ENCODE measurements at regions not wholly inside any gene's neighbourhood (a gene's known extent, or its start where the extent isn't known, plus 50 kb on each side); places are given as distances from the start of the nearest gene placed in this dataset.
"Not testable (repeated sequence)": the region's sequence is repeated elsewhere in the genome, so short reads cannot be mapped to it uniquely, and the experiment has no call there.

GRCh38 chr7:109647263-109647662, 1077.6 kb downstream of the DNAJB9 start:
- DNase-seq: not testable (repeated sequence)

- DNase-seq: no peak
Observed at GRCh38 chr7:109659261-109659660, 1089.6 kb downstream of the DNAJB9 start.

GRCh38 chr7:109660401-109660800, 1090.7 kb downstream of the DNAJB9 start:
- no peak for DNase-seq

- no peak for DNase-seq
Observed at GRCh38 chr7:109663806-109664205, 1094.1 kb downstream of the DNAJB9 start.

GRCh38 chr7:109687269-109687668, 1117.6 kb downstream of the DNAJB9 start:
- not testable (repeated sequence) for DNase-seq

DNA sequence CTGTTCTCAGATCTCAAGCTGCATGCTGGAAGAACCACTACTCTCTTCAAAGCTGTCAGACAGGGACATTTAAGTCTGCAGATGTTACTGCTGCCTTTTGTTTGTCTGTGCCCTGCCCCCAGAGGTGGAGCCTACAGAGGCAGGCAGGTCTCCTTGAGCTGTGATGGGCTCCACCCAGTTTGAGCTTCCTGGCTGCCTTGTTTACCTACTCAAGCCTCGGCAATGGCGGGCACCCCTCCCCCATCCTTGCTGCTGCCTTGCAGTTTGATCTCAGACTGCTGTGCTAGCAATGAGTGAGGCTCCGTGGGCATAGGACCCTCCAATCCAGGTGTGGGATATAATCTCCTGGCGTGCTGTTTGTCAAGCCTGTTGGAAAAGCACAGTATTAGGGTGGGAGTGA, 1122.9 kb downstream of the DNAJB9 start:
- DNase-seq: not testable (repeated sequence)

GRCh38 chr7:109694149-109695071, 1124.7 kb downstream of the DNAJB9 start:
- DNase-seq: no peak

DNA sequence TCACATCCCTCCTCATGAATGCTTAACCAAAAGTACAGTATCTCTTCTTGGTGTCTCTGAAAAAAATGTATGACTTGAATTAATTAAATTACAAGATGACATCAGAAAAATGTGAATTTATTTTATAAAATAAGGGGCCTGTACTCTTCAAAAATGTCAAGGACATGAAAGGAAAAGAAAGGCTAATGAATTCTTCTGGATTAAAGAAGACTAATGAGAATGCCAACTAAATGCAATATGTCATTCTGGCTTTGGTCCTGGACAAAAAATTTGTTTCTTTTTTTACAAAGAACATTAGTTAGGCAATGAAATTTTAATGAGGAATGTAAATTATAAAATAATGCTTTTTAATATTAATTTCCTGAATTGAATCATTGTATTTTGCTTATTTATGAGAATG, 1125.7 kb downstream of the DNAJB9 start:
- no peak for DNase-seq

- DNase-seq: no peak
Observed at GRCh38 chr7:109696723-109697122, 1127.0 kb downstream of the DNAJB9 start.

- DNase-seq: no peak
Observed at GRCh38 chr7:109699661-109700060, 1130.0 kb downstream of the DNAJB9 start.

DNA sequence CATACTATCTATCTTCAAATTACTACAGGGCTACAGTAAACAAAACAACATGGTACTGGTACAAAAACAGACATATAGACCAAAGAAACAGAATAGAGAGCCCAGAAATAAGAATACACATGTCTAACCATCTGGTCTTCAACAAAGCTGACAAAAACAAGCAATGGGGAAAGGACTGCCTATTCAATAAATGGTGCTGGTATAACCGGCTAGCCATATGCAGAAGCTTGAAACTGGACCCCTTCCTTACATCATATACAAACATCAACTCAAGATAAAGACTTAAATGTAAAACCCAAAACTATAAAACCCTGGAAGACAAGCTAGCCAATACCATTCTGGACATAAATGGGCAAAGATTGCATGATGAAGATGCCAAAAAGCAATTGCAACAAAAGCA, 1143.7 kb downstream of the DNAJB9 start:
- no peak for DNase-seq

DNA sequence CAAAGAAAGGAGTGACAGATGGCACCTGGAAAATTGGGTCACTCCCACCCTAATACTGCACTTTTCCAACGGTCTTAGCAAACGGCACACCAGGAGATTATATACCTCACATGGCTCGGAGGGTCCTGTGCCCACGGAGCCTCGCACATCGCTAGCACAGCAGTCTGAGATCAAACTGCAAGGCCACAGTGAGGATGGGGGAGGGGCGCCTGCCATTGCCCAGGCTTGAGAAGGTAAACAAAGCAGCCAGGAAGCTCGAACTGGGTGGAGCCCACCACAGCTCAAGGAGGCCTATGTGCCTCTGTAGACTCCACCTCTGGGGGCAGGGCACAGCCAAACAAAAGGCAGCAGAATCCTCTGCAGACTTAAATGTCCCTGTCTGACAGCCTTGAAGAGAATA, 1149.7 kb downstream of the DNAJB9 start:
- not testable (repeated sequence) for DNase-seq

- DNase-seq: no peak
Observed at GRCh38 chr7:109734601-109735000, 1164.9 kb downstream of the DNAJB9 start.

- no peak for DNase-seq
Observed at GRCh38 chr7:109735881-109736280, 1166.2 kb downstream of the DNAJB9 start.

DNA sequence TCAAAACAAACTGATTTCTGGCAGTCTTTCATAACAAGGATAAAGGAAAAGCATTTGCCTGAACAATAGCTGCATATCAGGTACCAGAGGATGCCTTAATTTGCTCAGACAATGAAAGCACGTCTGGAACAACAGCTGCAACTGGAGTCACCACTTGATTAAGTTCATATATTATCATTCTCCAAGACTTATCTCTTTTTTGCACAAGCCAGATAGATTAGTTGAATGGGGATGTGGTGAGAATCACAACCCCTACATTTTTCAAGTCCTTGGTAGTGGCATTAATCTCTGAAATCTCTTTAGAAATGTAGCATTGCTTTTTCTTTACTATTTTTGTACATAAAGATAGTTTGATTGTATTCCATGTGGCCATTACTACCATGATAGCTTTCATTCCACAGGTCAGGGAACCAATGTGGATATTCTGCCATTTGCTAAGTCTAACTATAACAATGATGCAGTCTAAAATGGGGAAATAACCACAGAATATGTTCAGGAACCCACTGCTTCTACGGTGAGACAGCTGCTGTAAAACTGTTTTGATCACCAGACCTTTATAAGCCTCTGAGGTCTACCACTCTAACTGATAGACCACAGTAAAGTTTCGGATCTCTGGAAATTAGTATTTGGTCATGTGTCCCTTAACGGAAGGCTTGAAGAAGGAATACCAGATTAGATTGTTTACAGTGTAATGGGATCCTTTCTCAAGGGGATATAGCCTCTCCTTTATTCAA, 1176.2 kb downstream of the DNAJB9 start:
- DNase-seq: no peak

DNA sequence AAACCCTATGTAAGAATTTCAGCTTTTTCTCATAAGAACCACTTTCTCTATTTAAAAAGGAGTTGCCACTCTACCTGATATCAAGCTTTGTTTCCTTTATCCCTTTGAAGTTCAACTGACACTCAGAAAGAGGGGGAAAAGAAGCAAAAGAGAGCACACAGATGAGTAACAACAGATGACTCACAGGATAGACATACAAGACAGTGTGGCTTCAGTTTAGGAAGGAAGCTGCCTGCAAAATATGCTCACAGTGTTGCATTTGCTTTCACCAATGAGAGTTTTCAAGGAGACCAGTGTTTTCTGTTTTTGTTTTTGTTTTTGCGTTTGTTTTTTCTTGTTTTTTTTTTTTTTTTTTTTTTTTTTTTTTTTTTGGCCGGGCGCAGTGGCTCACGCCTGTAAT, 1181.6 kb downstream of the DNAJB9 start:
- DNase-seq: no peak

- DNase-seq: no peak
Observed at GRCh38 chr7:109752068-109752467, 1182.4 kb downstream of the DNAJB9 start.

DNA sequence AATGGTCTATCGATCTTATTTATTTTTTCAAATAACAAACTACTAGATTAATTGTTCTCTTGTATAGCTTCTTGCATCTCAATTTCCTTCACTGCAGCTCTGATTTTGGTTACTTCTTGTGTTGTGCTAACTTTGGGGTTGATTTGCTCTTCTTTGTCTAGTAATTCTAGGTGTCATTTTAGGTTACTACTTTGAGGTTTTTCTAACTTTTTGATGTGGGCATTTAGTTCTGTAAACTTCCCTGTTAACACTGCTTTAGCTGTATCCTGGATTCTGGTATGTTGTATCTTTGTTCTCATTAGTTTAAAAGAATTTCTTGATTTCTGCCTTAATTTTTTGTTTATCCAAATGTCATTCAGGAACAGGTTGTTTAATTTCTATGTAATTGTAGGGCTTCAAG, 1188.0 kb downstream of the DNAJB9 start:
- DNase-seq: no peak

GRCh38 chr7:109763611-109764010, 1193.9 kb downstream of the DNAJB9 start:
- no peak for DNase-seq

- no peak for DNase-seq
Observed at GRCh38 chr7:109772161-109772560, 1202.5 kb downstream of the DNAJB9 start.

GRCh38 chr7:109782806-109783205, 1213.1 kb downstream of the DNAJB9 start:
- DNase-seq: no peak

GRCh38 chr7:109806548-109806947, 1236.9 kb downstream of the DNAJB9 start:
- no peak for DNase-seq

GRCh38 chr7:109821156-109821555, 1251.5 kb downstream of the DNAJB9 start:
- DNase-seq: no peak

DNA sequence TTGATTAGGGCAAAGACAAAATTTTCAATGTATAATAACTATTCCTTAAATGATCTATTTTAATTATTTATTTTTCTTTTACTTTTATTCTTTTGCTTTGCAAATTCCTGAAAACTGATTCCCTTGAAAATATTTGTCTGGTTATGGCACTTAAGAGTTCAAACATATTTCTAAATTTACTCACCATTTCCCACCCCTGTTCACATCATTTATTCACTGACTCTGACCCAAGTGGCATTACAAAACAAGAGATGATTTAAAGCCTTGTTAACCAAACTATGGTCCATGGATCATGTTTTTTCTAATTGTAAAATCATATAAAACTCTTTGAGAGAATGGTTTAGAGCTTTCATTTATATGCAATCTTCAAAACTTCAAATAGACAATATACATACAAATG, 1256.1 kb upstream of the LRRN3 start:
- DNase-seq: no peak

Measured in NCI-H146 (cell line).